ENCODE measurements at regions not wholly inside any gene's neighbourhood (a gene's known extent, or its start where the extent isn't known, plus 50 kb on each side); places are given as distances from the start of the nearest gene placed in this dataset.
"Not testable (repeated sequence)": the region's sequence is repeated elsewhere in the genome, so short reads cannot be mapped to it uniquely, and the experiment has no call there.

DNA sequence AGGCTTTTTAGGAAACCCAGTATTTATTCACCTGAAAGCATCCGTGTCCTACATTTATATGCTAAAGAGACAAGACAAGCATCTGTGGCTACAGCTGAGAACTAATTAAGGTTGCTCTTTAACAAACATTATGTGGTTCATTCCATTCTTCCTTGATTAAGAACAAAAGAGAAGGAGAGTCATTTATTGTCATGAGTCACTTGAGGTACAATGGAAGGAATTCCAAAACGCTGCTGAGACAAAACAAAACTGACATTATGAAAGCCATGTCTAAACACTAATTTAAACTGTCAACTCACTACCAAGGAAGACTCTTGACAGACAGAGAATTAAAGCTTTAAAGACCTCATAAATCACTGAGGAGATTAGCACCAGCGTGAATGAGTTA lies 214.4 kb downstream of the BMP4 start:
- no peak for DNase-seq (ENCODE audit: low read depth)

DNA sequence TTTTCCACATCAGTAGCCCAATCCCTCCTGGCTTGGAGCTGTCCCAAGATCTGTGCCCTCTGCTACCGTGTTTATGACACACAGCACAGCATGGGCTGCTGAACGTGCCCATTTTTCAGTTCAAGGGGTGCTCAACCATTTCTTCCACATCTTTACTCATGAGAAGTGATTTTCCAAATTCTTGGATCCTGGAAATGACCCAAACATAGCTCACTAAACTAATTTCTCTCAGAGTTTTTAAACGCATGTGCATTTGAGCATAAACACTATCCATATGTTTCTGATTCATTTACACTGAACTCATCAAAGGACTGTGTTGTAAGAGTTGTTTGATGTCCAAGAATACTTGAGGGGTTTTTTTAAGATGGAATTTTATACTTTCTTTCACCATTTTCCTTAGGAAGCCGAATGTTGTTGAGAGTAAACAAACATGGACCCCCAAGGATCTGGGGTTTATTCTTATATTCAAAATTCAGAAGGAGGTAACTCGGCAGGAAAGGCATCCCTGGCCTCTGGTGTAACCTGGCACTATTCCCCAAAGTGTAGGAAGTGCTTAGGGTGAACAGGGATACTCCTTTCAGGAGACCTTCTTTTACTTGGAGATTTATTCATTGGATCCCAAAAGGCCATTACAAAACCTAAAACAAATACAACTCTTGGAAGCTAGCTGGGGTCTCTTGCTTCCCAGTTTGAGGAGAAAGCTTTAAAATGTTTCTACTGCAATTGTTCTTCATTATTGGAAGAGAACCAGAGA lies 215.0 kb downstream of the BMP4 start:
- no peak for DNase-seq (ENCODE audit: low read depth)

- DNase-seq (ENCODE audit: low read depth), result no peak
Observed at GRCh38 chr14:53740570-53740969, 216.1 kb downstream of the BMP4 start.

GRCh38 chr14:53735916-53736315 lies 220.7 kb downstream of the BMP4 start:
- no peak for DNase-seq (ENCODE audit: low read depth)

DNA sequence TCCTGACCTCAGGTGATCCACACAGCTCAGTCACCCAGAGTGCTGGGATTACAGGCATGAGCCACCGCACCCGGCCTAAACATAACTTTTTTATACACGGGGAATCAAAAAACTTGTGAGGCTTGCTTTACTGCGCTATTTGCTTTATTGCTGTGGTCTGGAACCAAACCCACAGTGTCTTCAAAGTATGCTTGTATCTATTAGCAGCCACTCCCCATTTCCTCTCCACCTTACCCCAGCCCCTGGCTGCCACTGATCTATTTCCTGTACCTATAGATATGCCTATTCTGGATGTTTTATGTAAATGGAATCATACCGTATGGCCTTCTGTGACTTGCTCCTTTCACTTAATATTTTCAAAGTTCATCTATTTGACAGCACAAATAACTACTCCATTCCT lies 233.4 kb downstream of the BMP4 start:
- DNase-seq (ENCODE audit: low read depth), result no peak

DNA sequence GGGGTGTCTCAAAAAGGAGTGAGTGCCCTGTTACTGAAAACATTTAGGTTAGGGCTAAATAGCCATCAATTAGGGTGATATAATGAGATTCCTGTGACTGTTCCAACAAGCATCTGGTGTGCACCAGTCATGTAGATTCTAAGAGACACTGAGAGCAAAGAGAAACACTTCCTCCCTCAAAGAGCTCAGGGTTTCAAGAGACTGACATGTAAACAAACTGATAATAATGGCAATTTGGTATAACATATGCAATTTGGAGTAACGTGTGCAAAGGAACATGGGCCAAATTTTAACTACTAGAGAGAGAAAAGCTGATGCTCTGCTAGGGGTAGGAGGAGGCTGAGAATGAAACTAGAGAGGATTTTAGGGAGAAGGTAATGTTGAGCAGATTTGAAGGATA lies 237.1 kb downstream of the BMP4 start:
- no peak for DNase-seq (ENCODE audit: low read depth)

DNA sequence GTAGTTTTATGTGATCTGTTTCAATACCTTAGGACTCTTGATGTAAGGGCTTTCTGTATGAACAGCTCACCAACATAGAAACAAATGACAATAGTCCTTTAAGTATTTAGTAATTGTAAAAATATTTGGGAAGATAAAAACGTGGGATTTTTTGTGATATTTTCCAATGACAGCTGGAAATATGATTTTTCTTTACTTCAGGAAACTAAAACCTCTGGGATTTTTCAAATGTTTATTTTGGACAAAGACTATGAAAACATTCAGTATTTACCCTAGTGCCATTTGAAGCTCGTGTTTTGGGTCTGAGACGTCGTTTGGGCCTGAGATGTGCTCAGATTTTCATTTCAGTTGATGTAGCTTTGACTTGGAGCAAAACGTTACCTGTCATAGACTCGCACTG lies 240.0 kb downstream of the BMP4 start:
- no peak for DNase-seq (ENCODE audit: low read depth)

GRCh38 chr14:53715193-53715721 lies 241.4 kb downstream of the BMP4 start:
- peak; percentile 18 for DNase-seq (ENCODE audit: low read depth)

GRCh38 chr14:53714495-53715192 lies 242.0 kb downstream of the BMP4 start:
- DNase-seq (ENCODE audit: low read depth), result no peak

DNA sequence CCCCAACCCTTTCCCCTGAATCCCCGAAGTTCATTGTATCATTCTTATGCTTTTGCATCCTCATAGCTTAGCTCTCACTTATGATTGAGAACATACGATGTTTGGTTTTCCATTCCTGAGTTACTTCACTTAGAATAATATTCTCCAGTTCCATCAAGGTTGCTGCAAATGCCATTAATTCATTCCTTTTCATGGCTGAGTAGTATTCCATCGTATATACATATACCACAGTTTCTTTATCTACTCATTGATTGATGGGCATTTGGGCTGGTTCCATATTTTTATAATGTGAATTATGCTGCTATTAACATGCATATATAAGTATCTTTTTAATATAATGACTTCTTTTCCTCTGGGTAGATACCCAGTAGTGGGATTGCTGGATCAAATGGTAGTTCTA lies 243.7 kb downstream of the BMP4 start:
- DNase-seq (ENCODE audit: low read depth), result not testable (repeated sequence)

DNA sequence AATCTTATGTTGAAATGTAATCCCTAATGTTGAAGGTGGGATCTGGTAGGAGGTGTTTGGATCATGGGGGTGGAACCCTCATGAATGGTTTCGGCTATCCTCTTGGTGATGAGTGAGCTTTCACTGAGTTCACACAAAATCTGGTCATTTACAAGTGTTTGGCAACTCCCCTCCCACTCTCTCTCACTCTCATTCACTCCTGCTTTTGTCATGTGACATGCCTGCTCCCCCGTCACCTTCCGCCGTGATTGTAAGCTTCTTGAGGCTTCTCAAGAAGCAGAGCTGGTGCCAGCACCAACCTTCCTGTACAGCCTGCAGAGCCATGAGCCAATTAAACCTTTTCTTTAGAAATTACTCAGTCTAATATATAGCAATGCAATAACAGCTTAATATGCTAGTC lies 245.4 kb downstream of the BMP4 start:
- no peak for DNase-seq (ENCODE audit: low read depth)

- no peak for DNase-seq (ENCODE audit: low read depth)
Observed at GRCh38 chr14:53710615-53711014, 246.0 kb downstream of the BMP4 start.

- no peak for DNase-seq (ENCODE audit: low read depth)
Observed at GRCh38 chr14:53709381-53709780, 247.2 kb downstream of the BMP4 start.

DNA sequence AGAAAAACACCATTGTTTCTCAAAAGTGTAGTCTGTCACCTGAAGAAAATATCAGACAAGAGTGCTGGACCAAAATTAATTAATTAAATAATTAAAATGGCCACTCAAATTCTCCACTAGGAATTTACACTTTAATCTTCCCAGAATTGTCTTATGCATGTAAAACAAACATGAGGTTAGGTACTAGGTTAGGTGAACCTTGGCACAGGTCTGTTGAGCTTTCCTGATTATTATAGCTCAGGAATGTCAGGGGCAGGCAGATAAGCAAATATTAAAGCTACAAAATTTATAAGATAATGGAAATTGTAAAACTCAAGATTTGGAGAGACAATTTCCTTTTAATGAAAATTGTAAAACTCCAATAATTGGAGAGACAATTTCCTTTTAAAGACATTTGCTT lies 253.2 kb downstream of the BMP4 start:
- no peak for DNase-seq (ENCODE audit: low read depth)

DNA sequence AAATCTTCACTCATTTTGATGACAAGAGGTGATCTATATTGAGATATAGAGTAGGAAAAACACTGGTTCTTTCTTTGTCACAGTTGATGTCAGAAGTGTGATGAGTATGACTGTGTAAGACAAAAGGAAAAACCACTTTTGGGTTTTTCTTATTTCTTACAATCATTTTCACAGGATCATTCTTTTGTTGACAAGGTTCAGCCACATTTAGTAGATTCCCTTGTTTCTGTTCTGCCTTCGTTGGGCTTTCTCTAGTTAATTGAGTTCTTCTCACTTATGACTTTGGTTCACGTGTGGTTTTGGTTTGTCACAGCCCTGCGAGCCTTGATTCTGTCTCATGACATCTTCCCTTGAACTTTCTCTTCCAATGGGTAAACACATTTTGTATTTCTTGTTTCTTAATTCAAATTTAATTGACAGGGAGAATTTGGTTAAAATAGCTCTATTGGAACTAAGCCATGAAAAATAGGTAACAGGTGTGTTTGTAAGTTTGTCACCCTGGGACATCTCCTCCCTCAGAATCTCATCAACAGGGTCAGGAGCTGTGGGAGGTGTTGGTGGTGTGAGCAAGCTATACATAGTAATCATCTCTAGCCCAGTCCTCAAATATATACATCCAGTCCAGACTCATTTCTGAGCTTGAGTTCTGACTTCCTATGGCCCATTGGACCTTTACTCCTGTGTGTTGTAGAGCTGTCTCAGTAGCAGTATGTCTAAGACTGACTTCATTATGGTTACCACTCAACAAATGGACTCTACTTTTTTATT lies 255.3 kb downstream of the BMP4 start:
- DNase-seq (ENCODE audit: low read depth), result no peak

DNA sequence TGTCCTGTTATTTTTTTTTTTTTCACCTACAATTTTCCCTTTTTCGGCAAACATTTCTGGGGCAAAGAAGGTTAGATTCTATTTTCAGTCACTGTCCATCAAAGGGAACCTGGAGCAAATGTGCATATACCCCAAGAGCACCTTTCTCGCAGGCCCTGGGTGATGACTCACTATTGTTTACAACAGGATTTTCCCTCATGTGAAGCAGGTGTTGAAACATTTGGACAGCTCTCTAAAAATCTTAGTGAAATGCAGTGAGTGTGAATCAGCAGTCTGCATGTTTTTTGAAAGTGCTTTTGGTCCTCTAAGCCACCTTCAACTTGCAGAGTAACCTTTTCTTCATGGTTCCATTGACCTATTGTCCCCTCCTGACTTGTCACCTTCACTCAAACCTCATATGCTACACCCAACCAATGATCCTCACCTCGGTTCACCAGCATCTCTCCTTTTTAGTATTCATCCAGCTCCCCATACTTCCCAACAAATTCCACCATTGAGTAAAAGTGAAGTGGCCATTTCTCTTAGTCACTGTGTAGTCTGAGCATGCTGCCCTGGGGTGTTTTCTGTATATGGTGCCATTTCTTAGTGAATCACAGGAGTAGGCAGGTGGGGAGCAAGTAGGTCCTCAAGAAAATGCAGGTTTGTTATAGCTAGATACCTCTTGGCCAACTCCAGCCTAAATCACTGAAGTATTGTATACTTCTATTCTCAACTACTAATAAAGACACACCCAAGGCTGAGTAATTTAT lies 260.2 kb downstream of the BMP4 start:
- no peak for DNase-seq (ENCODE audit: low read depth)

DNA sequence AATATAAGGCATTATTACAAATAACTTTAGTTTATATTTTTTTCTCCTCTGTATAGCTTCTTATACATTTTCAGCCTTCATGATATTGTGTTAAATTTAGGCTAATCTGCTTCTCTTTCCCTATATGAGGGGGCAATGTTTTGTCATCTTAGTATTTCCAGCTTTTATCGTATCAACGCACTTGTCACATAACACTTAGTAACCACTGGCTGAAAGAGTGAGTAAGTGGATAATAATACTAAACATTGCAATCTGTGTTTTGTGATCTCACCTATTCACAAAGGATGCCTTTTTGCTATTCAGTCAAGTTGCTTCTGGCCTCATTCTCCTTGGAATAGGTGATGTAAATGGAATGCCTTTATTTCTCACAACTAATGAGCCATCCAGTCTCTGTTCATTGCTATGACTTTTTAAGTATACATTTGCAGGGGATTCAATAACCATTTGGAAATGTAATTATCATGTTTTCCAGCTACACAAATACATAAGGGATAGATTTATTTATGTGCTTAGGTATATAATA lies 260.9 kb downstream of the BMP4 start:
- DNase-seq (ENCODE audit: low read depth), result no peak

- no peak for DNase-seq (ENCODE audit: low read depth)
Observed at GRCh38 chr14:53692885-53693284, 263.7 kb downstream of the BMP4 start.

GRCh38 chr14:53692451-53692850 lies 264.2 kb downstream of the BMP4 start:
- DNase-seq (ENCODE audit: low read depth), result no peak

DNA sequence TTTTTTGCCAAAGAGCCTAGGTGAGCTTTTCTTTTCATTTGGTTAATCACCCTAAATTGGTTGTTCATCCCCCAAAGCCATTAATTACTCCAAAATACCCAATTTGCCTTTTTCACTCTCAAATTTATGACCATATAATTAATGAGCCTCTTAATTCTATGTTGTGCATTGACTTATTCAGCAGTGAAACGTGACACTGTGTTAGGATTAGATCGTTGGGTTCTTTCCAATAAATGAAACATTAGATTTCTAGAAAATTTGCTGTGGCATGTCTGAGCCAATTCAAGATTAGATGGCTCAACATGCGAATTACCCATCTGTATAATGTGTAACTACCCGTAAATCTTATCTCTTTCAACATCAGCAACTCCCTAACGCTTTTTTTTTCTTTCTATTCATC lies 273.4 kb downstream of the BMP4 start:
- DNase-seq (ENCODE audit: low read depth), result no peak

- no peak for DNase-seq (ENCODE audit: low read depth)
Observed at GRCh38 chr14:53672526-53672925, 284.1 kb downstream of the BMP4 start.

DNA sequence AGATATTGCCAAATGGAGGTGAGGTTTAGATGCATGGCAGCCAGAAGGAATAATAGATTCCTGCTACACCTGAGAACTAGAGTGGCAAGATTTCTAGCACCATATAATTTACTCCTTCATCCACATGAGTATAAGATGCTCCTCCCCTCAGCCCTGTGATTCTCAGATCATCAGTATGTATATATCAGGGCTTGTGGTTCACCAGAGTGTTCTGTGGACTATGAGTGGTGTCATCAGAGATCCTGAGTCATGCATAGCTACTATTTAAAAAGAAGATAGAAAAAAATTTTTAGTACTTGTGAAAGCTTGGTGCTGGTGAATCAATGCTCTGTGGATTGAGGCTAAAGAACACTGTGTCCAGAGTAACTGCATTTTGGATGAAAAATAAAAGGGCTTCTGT lies 285.9 kb downstream of the BMP4 start:
- DNase-seq (ENCODE audit: low read depth), result peak; percentile 11

Data from GM04503 (cell line).